Thyroid gland (tissue), 4 donors: ENCODE measurements at regions not wholly inside any gene's neighbourhood (a gene's known extent, or its start where the extent isn't known, plus 50 kb on each side); places are given as distances from the start of the nearest gene placed in this dataset.

ENCODE experiments used
- POLR2A ChIP-seq, 2 donors: fragments of 450-650 bp; IDR thresholded peaks; one replicate each; pipeline ENCODE4 v1.6.1; 2017; ENCODE audit warnings: antibody characterized with exemption in 2 of 2, mild to moderate bottlenecking in 2 of 2, moderate library complexity in 1 of 2
- TF ChIP-seq, protein P1 (sequence below), 6 experiments: fragments of 200-600 bp in 3 of 6; fragments of 450-650 bp in 3 of 6; sonication (generic) in 3 of 6; IDR thresholded peaks; one replicate each; pipeline ENCODE4 v1.5.1; 2016 to 2019; ENCODE audit warnings: antibody characterized with exemption in 6 of 6, mild to moderate bottlenecking in 2 of 6, inconsistent platforms in 1 of 6, moderate library complexity in 1 of 6

DNA sequence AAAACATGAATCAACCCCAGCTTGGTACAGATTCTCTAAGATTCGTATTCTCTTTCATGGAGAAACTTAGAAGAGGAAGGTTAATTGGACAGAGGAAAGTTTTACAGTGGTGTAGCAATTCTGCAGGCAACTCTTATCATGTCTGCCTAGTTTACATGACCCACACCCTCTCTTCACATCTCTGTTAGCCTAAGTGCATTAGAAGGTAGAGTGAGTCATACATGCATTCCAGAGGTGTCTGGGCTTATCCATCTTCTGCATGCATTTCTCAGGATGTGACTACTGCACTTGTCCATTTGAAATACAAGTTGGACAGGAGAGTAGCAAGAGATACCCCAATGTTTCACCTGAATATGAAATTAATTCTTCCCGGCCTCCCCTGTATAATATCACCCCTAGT lies 578.4 kb upstream of the NCAM2 start:
- TF ChIP-seq POLR2A (IDR thresholded peaks at IDR 0.05) = no peak
- TF ChIP-seq, protein P1, sequence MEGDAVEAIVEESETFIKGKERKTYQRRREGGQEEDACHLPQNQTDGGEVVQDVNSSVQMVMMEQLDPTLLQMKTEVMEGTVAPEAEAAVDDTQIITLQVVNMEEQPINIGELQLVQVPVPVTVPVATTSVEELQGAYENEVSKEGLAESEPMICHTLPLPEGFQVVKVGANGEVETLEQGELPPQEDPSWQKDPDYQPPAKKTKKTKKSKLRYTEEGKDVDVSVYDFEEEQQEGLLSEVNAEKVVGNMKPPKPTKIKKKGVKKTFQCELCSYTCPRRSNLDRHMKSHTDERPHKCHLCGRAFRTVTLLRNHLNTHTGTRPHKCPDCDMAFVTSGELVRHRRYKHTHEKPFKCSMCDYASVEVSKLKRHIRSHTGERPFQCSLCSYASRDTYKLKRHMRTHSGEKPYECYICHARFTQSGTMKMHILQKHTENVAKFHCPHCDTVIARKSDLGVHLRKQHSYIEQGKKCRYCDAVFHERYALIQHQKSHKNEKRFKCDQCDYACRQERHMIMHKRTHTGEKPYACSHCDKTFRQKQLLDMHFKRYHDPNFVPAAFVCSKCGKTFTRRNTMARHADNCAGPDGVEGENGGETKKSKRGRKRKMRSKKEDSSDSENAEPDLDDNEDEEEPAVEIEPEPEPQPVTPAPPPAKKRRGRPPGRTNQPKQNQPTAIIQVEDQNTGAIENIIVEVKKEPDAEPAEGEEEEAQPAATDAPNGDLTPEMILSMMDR (IDR thresholded peaks at IDR 0.05) = no peak
